Upper lobe of right lung (tissue), 1 donor: ENCODE measurements at regions not wholly inside any gene's neighbourhood (a gene's known extent, or its start where the extent isn't known, plus 50 kb on each side); places are given as distances from the start of the nearest gene placed in this dataset.

Source experiments
- ATAC-seq: fragments of 200-7000 bp; cut with Tn5 transposase; one replicate; pipeline ENCODE4 v1.9.1; 2020; ENCODE audit warnings: mild to moderate bottlenecking, moderate library complexity
- DNase-seq: peaks from one replicate; pipeline ENCODE4 v3.0.0-alpha.2; 2020
- H3K27ac ChIP-seq: fragments of 200-600 bp; one replicate; pipeline ENCODE4 v1.8.0; 2022
- H3K27me3 ChIP-seq: fragments of 200-600 bp; one replicate; pipeline ENCODE4 v1.8.0; 2022; ENCODE audit warnings: mild to moderate bottlenecking
- H3K36me3 ChIP-seq: fragments of 200-600 bp; one replicate; pipeline ENCODE4 v1.8.0; 2022
- H3K4me1 ChIP-seq: fragments of 200-600 bp; one replicate; pipeline ENCODE4 v1.8.0; 2022
- H3K4me3 ChIP-seq: fragments of 200-600 bp; one replicate; pipeline ENCODE4 v1.8.0; 2022; ENCODE audit warnings: mild to moderate bottlenecking
- H3K9me3 ChIP-seq: fragments of 200-600 bp; one replicate; pipeline ENCODE4 v1.8.0; 2022
- CTCF ChIP-seq: fragments of 200-600 bp; IDR thresholded peaks from one replicate; pipeline ENCODE4 v1.8.0; 2022; ENCODE audit warnings: antibody characterized with exemption
- intact Hi-C: fragments of 100-400 bp; cut with DNase I; formaldehyde crosslinking; loops from one replicate; pipeline ENCODE4 v1.11.0; 2022
- donor health status: DM: no; HTN: yes; CAD: no; lungs with severe emphysema.

- DNase-seq (no peak), ATAC-seq (peak; percentile 53)
- Histone ChIP-seq H3K36me3 (no peaks in the 10 kb centered on the region), H3K9me3 (no peaks in the 10 kb centered on the region), H3K4me1 (peaks cover 6% of the 10 kb centered on the region), H3K4me3 (no peak overlapping the region), H3K27me3 (no peaks in the 10 kb centered on the region), H3K27ac (no peak overlapping the region)
- TF ChIP-seq CTCF = no peak
- intact Hi-C loops = no loop called here
These were observed 133.0 kb upstream of the SAMSN1 start for GRCh38 chr21:14678973-14679574.

- Histone ChIP-seq H3K27ac (no peak overlapping the region), H3K27me3 (no peaks in the 10 kb centered on the region), H3K4me3 (no peak overlapping the region), H3K9me3 (no peaks in the 10 kb centered on the region), H3K4me1 (no peaks in the 10 kb centered on the region), H3K36me3 (no peaks in the 10 kb centered on the region)
- DNase-seq (no peak), ATAC-seq (no peak)
- TF ChIP-seq CTCF = no peak
- intact Hi-C loops = no loop called here
These were observed 131.6 kb upstream of the SAMSN1 start for GRCh38 chr21:14677639-14678179.

GRCh38 chr21:14677013-14677412, 130.9 kb upstream of the SAMSN1 start:
- Histone ChIP-seq H3K36me3 (no peaks in the 10 kb centered on the region), H3K27me3 (no peaks in the 10 kb centered on the region), H3K9me3 (no peaks in the 10 kb centered on the region), H3K4me3 (no peak overlapping the region), H3K4me1 (no peaks in the 10 kb centered on the region), H3K27ac (no peak overlapping the region)
- intact Hi-C loops = no loop called here
- DNase-seq (no peak), ATAC-seq (no peak)
- no peak for TF ChIP-seq CTCF

- H3K27ac ChIP-seq = peak overlapping the region; percentile 11
- no peaks in the 10 kb centered on the region for H3K36me3 ChIP-seq
- ATAC-seq (no peak), DNase-seq (no peak)
- intact Hi-C loops = no loop called here
- H3K9me3 ChIP-seq = no peaks in the 10 kb centered on the region
- TF ChIP-seq CTCF = no peak
- no peak overlapping the region for H3K4me3 ChIP-seq
- H3K4me1 ChIP-seq = no peaks in the 10 kb centered on the region
- no peaks in the 10 kb centered on the region for H3K27me3 ChIP-seq
These were observed 129.8 kb upstream of the SAMSN1 start for GRCh38 chr21:14675774-14676530.

GRCh38 chr21:14673649-14674048, 127.5 kb upstream of the SAMSN1 start:
- no peak overlapping the region for H3K4me3 ChIP-seq
- no peaks in the 10 kb centered on the region for H3K36me3 ChIP-seq
- H3K27ac ChIP-seq = no peak overlapping the region
- H3K9me3 ChIP-seq = no peaks in the 10 kb centered on the region
- intact Hi-C loops = no loop called here
- DNase-seq (no peak), ATAC-seq (no peak)
- H3K4me1 ChIP-seq = no peaks in the 10 kb centered on the region
- H3K27me3 ChIP-seq = no peaks in the 10 kb centered on the region
- no peak for TF ChIP-seq CTCF
